ENCODE measurements at regions not wholly inside any gene's neighbourhood (a gene's known extent, or its start where the extent isn't known, plus 50 kb on each side); places are given as distances from the start of the nearest gene placed in this dataset.

GRCh38 chr9:38259519-38260218 is 132.8 kb upstream of the ALDH1B1 start:
- TF ChIP-seq CTCF (conservative IDR thresholded peaks at IDR 0.05; ENCODE audit: low read depth, low read length), result no peak
- no peak for DNase-seq (ENCODE audit: low read depth)
- no peak overlapping the region for H3K4me3 ChIP-seq (ENCODE audit: low read depth, low read length)

DNA sequence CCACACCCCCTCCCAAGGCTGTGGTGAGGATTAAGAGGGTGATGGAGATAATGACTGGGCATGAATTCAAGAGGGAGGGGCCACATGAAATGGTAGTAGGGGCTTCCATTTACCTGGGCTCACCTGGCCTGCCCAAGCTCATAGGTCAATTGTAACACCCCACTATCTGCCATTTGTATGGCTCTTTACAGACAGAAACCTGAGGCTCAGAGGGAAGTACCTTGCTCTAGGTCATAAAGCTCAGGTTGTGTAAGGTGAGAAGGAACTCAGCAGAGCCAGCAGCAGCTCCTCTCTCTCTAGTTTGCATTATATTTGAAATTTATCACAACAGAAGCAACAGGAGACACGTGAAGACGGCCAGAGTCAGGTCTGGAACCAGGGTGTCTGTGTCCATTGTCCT is 133.4 kb upstream of the ALDH1B1 start:
- DNase-seq (ENCODE audit: low read depth), result no peak
- no peak for TF ChIP-seq CTCF (conservative IDR thresholded peaks at IDR 0.05; ENCODE audit: low read depth, low read length)

GRCh38 chr9:38257626-38258215 is 134.8 kb upstream of the ALDH1B1 start:
- no peak overlapping the region for H3K4me3 ChIP-seq (ENCODE audit: low read depth, low read length)
- no peak for TF ChIP-seq CTCF (conservative IDR thresholded peaks at IDR 0.05; ENCODE audit: low read depth, low read length)
- no peak for DNase-seq (ENCODE audit: low read depth)

More for the DNA sequence above, 133.4 kb upstream of the ALDH1B1 start:
- H3K4me3 ChIP-seq (ENCODE audit: low read depth, low read length), result no peak overlapping the region

DNA sequence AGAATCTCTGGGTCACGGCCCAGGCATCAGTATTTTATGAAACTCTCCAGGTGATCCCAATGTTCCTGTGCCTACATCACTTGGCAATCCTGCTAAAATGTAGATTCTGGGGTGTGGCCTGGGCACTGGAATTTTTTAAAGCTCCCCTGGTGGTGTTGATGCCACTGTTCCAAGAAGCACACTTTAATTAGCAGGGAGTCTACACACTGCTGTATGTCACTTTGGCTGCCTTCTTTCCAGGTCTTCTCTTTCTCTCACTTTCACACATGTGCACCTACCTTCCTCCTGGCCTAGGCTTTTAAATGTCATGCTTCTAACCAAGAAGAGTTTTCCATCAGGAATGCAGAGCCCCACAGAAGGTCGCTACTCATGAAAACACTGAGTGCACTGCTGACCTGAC is 136.0 kb upstream of the ALDH1B1 start:
- TF ChIP-seq CTCF (conservative IDR thresholded peaks at IDR 0.05; ENCODE audit: low read depth, low read length), result no peak
- H3K4me3 ChIP-seq (ENCODE audit: low read depth, low read length), result no peak overlapping the region
- DNase-seq (ENCODE audit: low read depth), result no peak

GRCh38 chr9:38255599-38255998 is 136.9 kb upstream of the ALDH1B1 start:
- TF ChIP-seq CTCF (conservative IDR thresholded peaks at IDR 0.05; ENCODE audit: low read depth, low read length), result no peak
- no peak for DNase-seq (ENCODE audit: low read depth)
- no peak overlapping the region for H3K4me3 ChIP-seq (ENCODE audit: low read depth, low read length)

DNA sequence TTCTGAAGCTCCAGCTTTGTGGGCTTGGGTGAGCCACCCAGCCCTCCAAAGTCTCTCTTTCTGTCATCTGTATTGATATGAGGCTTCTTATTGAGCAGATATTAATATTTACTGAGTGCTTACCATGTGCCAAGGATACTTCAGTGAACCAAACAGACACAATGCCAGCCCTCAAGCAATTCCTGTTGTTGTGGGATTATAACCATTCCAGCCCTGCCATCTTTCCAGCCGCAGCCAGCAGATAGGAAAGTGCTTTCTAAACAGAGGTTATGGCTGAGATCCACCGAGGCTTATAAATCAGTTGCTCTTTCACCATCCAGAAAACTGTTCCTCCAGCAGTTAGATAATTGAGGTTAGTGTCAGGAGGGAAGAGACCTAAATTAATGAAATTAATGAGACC is 137.7 kb upstream of the ALDH1B1 start:
- no peak for TF ChIP-seq CTCF (conservative IDR thresholded peaks at IDR 0.05; ENCODE audit: low read depth, low read length)
- DNase-seq (ENCODE audit: low read depth), result no peak
- H3K4me3 ChIP-seq (ENCODE audit: low read depth, low read length), result no peak overlapping the region

GRCh38 chr9:38254151-38254550 is 138.4 kb upstream of the ALDH1B1 start:
- H3K4me3 ChIP-seq (ENCODE audit: low read depth, low read length), result no peak overlapping the region
- TF ChIP-seq CTCF (conservative IDR thresholded peaks at IDR 0.05; ENCODE audit: low read depth, low read length), result no peak
- DNase-seq (ENCODE audit: low read depth), result no peak

All from choroid plexus epithelial cell (primary cell).